Ectodermal cell (in vitro differentiated cells): ENCODE measurements at regions not wholly inside any gene's neighbourhood (a gene's known extent, or its start where the extent isn't known, plus 50 kb on each side); places are given as distances from the start of the nearest gene placed in this dataset.

Experiments
- H3K27ac ChIP-seq: 2 replicates; pipeline ENCODE4 v1.7.0; 2013; ENCODE audit warnings: mild to moderate bottlenecking, low read depth, low read length; ENCODE audit not compliant: insufficient read depth, poor library complexity, severe bottlenecking
- H3K27me3 ChIP-seq: 2 replicates; pipeline ENCODE4 v1.7.0; 2013; ENCODE audit warnings: mild to moderate bottlenecking, low read length; ENCODE audit not compliant: insufficient read depth, control insufficient read depth, poor library complexity, severe bottlenecking
- H3K36me3 ChIP-seq: one replicate; pipeline ENCODE4 v1.7.0; 2013; ENCODE audit warnings: low read length; ENCODE audit not compliant: control insufficient read depth, insufficient read depth
- H3K4me1 ChIP-seq: one replicate; pipeline ENCODE4 v1.7.0; 2013; ENCODE audit warnings: low read length; ENCODE audit not compliant: control insufficient read depth, insufficient read depth
- H3K4me3 ChIP-seq: 2 replicates; pipeline ENCODE4 v1.7.0; 2013; ENCODE audit warnings: low read depth, low read length, control low read depth; ENCODE audit not compliant: insufficient read depth
- H3K9me3 ChIP-seq: 2 replicates; pipeline ENCODE4 v1.7.0; 2013; ENCODE audit warnings: mild to moderate bottlenecking, low read length, moderate library complexity; ENCODE audit not compliant: control insufficient read depth
- WGBS, 2 experiments: methylation state at CpG; one replicate each; pipeline ENCODE4 v1.1.7; 2013; ENCODE audit warnings: missing lambda C conversion rate in 2 of 2; 5-methylcytosine and 5-hydroxymethylcytosine counted together

- Histone ChIP-seq H3K9me3 (no peaks in the 10 kb centered on the region), H3K4me1 (no peaks in the 10 kb centered on the region), H3K27ac (no peak overlapping the region), H3K36me3 (no peaks in the 10 kb centered on the region), H3K27me3 (no peaks in the 10 kb centered on the region), H3K4me3 (no peak overlapping the region)
Observed at GRCh38 chr4:130127297-130127696, 1031.3 kb downstream of the C4orf33 start.

- 94 to 95% methylated on average over 3 of the region's 3 CpGs for WGBS, 2 experiments
- Histone ChIP-seq H3K4me1 (no peaks in the 10 kb centered on the region), H3K9me3 (no peaks in the 10 kb centered on the region), H3K27ac (no peak overlapping the region), H3K4me3 (no peak overlapping the region), H3K36me3 (no peaks in the 10 kb centered on the region), H3K27me3 (no peaks in the 10 kb centered on the region)
Observed at GRCh38 chr4:130131536-130131935, 1035.6 kb downstream of the C4orf33 start.

- no peaks in the 10 kb centered on the region for H3K9me3 ChIP-seq
- H3K4me1 ChIP-seq = no peaks in the 10 kb centered on the region
- no peak overlapping the region for H3K4me3 ChIP-seq
- 78 to 80% methylated on average over 5 to 6 of the region's 7 CpGs for WGBS, 2 experiments
- no peak overlapping the region for H3K27ac ChIP-seq
- H3K36me3 ChIP-seq = no peaks in the 10 kb centered on the region
- H3K27me3 ChIP-seq = no peaks in the 10 kb centered on the region
Observed at GRCh38 chr4:130141651-130142050, 1045.7 kb downstream of the C4orf33 start.

GRCh38 chr4:130143656-130144055 lies 1047.7 kb downstream of the C4orf33 start:
- no peak overlapping the region for H3K4me3 ChIP-seq
- H3K36me3 ChIP-seq = no peaks in the 10 kb centered on the region
- peaks cover 4% of the 10 kb centered on the region for H3K4me1 ChIP-seq
- no peaks in the 10 kb centered on the region for H3K9me3 ChIP-seq
- no peaks in the 10 kb centered on the region for H3K27me3 ChIP-seq
- H3K27ac ChIP-seq = no peak overlapping the region
- 81 to 82% methylated on average over 1 of the region's 1 CpG for WGBS, 2 experiments

GRCh38 chr4:130146773-130147172 lies 1050.8 kb downstream of the C4orf33 start:
- no peaks in the 10 kb centered on the region for H3K36me3 ChIP-seq
- 93 to 95% methylated on average over 1 to 2 of the region's 2 CpGs for WGBS, 2 experiments
- peaks cover 4% of the 10 kb centered on the region for H3K4me1 ChIP-seq
- no peak overlapping the region for H3K27ac ChIP-seq
- H3K4me3 ChIP-seq = no peak overlapping the region
- H3K27me3 ChIP-seq = no peaks in the 10 kb centered on the region
- no peaks in the 10 kb centered on the region for H3K9me3 ChIP-seq

GRCh38 chr4:130147641-130148040 lies 1051.7 kb downstream of the C4orf33 start:
- Histone ChIP-seq H3K36me3 (no peaks in the 10 kb centered on the region), H3K9me3 (no peaks in the 10 kb centered on the region), H3K4me1 (peaks cover 4% of the 10 kb centered on the region), H3K4me3 (no peak overlapping the region), H3K27me3 (no peaks in the 10 kb centered on the region), H3K27ac (no peak overlapping the region)
- 74 to 80% methylated on average over 2 of the region's 2 CpGs for WGBS, 2 experiments

- Histone ChIP-seq H3K4me1 (no peaks in the 10 kb centered on the region), H3K27ac (no peak overlapping the region), H3K36me3 (no peaks in the 10 kb centered on the region), H3K9me3 (no peaks in the 10 kb centered on the region), H3K4me3 (no peak overlapping the region), H3K27me3 (no peaks in the 10 kb centered on the region)
- WGBS, 2 experiments = 67 to 91% methylated on average over 2 of the region's 2 CpGs
Observed at GRCh38 chr4:130154901-130155300, 1058.9 kb downstream of the C4orf33 start.

GRCh38 chr4:130163701-130164100 lies 1067.7 kb downstream of the C4orf33 start:
- 100% methylated on average over 1 of the region's 1 CpG for WGBS, 2 experiments
- Histone ChIP-seq H3K36me3 (no peaks in the 10 kb centered on the region), H3K4me3 (no peak overlapping the region), H3K27me3 (no peaks in the 10 kb centered on the region), H3K4me1 (no peaks in the 10 kb centered on the region), H3K27ac (no peak overlapping the region), H3K9me3 (no peaks in the 10 kb centered on the region)

- no peak overlapping the region for H3K4me3 ChIP-seq
- H3K36me3 ChIP-seq = no peaks in the 10 kb centered on the region
- no CpG with 5 or more reads among the region's 1 CpG for WGBS, 2 experiments
- no peaks in the 10 kb centered on the region for H3K9me3 ChIP-seq
- H3K27me3 ChIP-seq = no peaks in the 10 kb centered on the region
- H3K27ac ChIP-seq = no peak overlapping the region
- H3K4me1 ChIP-seq = no peaks in the 10 kb centered on the region
Observed at GRCh38 chr4:130165381-130165780, 1069.4 kb downstream of the C4orf33 start.

- Histone ChIP-seq H3K27me3 (no peaks in the 10 kb centered on the region), H3K9me3 (no peaks in the 10 kb centered on the region), H3K4me1 (no peaks in the 10 kb centered on the region), H3K4me3 (no peak overlapping the region), H3K27ac (no peak overlapping the region), H3K36me3 (no peaks in the 10 kb centered on the region)
- 88 to 97% methylated on average over 3 of the region's 3 CpGs for WGBS, 2 experiments
Observed at GRCh38 chr4:130172156-130172555, 1076.2 kb downstream of the C4orf33 start.

GRCh38 chr4:130178106-130178505 lies 1082.2 kb downstream of the C4orf33 start:
- H3K4me3 ChIP-seq = no peak overlapping the region
- H3K4me1 ChIP-seq = no peaks in the 10 kb centered on the region
- H3K27me3 ChIP-seq = no peaks in the 10 kb centered on the region
- no peak overlapping the region for H3K27ac ChIP-seq
- H3K36me3 ChIP-seq = no peaks in the 10 kb centered on the region
- H3K9me3 ChIP-seq = no peaks in the 10 kb centered on the region
